Stimulated activated CD8-positive, alpha-beta memory T cell treated with anti-CD3 and anti-CD28 coated beads, Interleukin-2, amount 100 ng/mL, for 1 hour (primary cell): ENCODE measurements at regions not wholly inside any gene's neighbourhood (a gene's known extent, or its start where the extent isn't known, plus 50 kb on each side); places are given as distances from the start of the nearest gene placed in this dataset.

ENCODE experiments used
- DNase-seq, 2 donors: peaks; one replicate each; pipeline ENCODE4 v3.0.0-alpha.2; 2020; ENCODE audit warnings: low read depth in 2 of 2

GRCh38 chr2:83787189-83787588, 671.9 kb downstream of the SUCLG1 start:
- DNase-seq, result no peak

- DNase-seq, result no peak
Measured at GRCh38 chr2:83786140-83786539, 672.9 kb downstream of the SUCLG1 start.

- no peak for DNase-seq
Measured at GRCh38 chr2:83784947-83785346, 674.1 kb downstream of the SUCLG1 start.

- DNase-seq, result no peak
Measured at GRCh38 chr2:83784315-83784714, 674.8 kb downstream of the SUCLG1 start.

- DNase-seq, result no peak
Measured at GRCh38 chr2:83782122-83782521, 677.0 kb downstream of the SUCLG1 start.

- no peak for DNase-seq
Measured at GRCh38 chr2:83764447-83765005, 694.6 kb downstream of the SUCLG1 start.

GRCh38 chr2:83757329-83757728, 701.8 kb downstream of the SUCLG1 start:
- DNase-seq, result no peak

GRCh38 chr2:83756219-83756618, 702.9 kb downstream of the SUCLG1 start:
- no peak for DNase-seq

GRCh38 chr2:83747141-83747540, 711.9 kb downstream of the SUCLG1 start:
- DNase-seq, result no peak

- DNase-seq, result no peak
Measured at GRCh38 chr2:83744855-83745254, 714.2 kb downstream of the SUCLG1 start.

- no peak for DNase-seq
Measured at GRCh38 chr2:83742117-83742782, 716.8 kb downstream of the SUCLG1 start.

- no peak for DNase-seq
Measured at GRCh38 chr2:83730223-83730622, 728.9 kb downstream of the SUCLG1 start.

GRCh38 chr2:83725735-83726134, 733.3 kb downstream of the SUCLG1 start:
- DNase-seq, result no peak

GRCh38 chr2:83705146-83705545, 753.9 kb downstream of the SUCLG1 start:
- no peak for DNase-seq

GRCh38 chr2:83703598-83703997, 755.5 kb downstream of the SUCLG1 start:
- no peak for DNase-seq

GRCh38 chr2:83696838-83697237, 762.2 kb downstream of the SUCLG1 start:
- no peak for DNase-seq

GRCh38 chr2:83695530-83695929, 763.5 kb downstream of the SUCLG1 start:
- DNase-seq, result no peak

GRCh38 chr2:83695037-83695436, 764.0 kb downstream of the SUCLG1 start:
- DNase-seq, result no peak

- no peak for DNase-seq
Measured at GRCh38 chr2:83689402-83689801, 769.7 kb downstream of the SUCLG1 start.

GRCh38 chr2:83686863-83687262, 772.2 kb downstream of the SUCLG1 start:
- DNase-seq, result no peak

- DNase-seq, result no peak
Measured at GRCh38 chr2:83674050-83674449, 785.0 kb downstream of the SUCLG1 start.

- DNase-seq, result no peak
Measured at GRCh38 chr2:83665894-83666293, 793.2 kb downstream of the SUCLG1 start.

- DNase-seq, result no peak
Measured at GRCh38 chr2:83665154-83665553, 793.9 kb downstream of the SUCLG1 start.

GRCh38 chr2:83661711-83662110, 797.4 kb downstream of the SUCLG1 start:
- no peak for DNase-seq
